GM23248 (cell line): ENCODE measurements at regions not wholly inside any gene's neighbourhood (a gene's known extent, or its start where the extent isn't known, plus 50 kb on each side); places are given as distances from the start of the nearest gene placed in this dataset.

Source experiments
- EZH2 ChIP-seq: fragments of 200-600 bp; sonication (generic); IDR thresholded peaks from 2 replicates; pipeline ENCODE4 v1.6.1; 2018; ENCODE audit warnings: antibody characterized with exemption, mild to moderate bottlenecking; ENCODE audit not compliant: insufficient read depth, poor library complexity, severe bottlenecking
- EZH2phosphoT487 ChIP-seq: fragments of 200-600 bp; sonication (generic); IDR thresholded peaks from 2 replicates; pipeline ENCODE4 v1.6.1; 2018; ENCODE audit warnings: antibody characterized with exemption, moderate library complexity, mild to moderate bottlenecking, low read depth; ENCODE audit not compliant: insufficient read depth

DNA sequence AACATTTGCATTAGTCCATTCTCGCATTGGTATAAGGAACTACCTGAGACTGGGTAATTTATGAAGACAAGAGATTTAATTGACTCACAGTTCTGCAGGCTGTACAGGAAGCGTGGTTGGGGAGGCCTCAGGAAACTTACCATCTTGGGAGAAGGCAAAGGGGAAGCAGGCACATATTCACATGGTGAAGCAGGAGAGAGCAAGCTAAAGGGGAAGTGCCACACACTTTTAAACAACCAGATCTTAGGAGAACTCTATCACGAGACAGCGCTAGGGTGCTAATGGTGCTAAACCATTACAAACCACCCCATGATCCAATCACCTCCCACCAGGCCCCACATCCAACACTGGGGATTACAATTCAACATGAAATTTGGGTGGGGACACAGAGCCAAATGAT lies 201.7 kb upstream of the MGAT5 start:
- no peak for TF ChIP-seq EZH2
- TF ChIP-seq EZH2phosphoT487, result no peak
